Head of caudate nucleus (tissue), 42 donors: ENCODE measurements at regions not wholly inside any gene's neighbourhood (a gene's known extent, or its start where the extent isn't known, plus 50 kb on each side); places are given as distances from the start of the nearest gene placed in this dataset.

Source experiments
- DNase-seq, 42 donors: peaks; one replicate each; pipeline versions ENCODE4 v3.0.0 to v3.0.0-alpha.2; 2020 to 2021; ENCODE audit warnings: mixed read lengths in 7 of 42
- intact Hi-C: fragments of 100-400 bp; cut with DNase I; formaldehyde crosslinking; loops from one replicate; pipeline ENCODE4 v1.15.0; 2022

DNA sequence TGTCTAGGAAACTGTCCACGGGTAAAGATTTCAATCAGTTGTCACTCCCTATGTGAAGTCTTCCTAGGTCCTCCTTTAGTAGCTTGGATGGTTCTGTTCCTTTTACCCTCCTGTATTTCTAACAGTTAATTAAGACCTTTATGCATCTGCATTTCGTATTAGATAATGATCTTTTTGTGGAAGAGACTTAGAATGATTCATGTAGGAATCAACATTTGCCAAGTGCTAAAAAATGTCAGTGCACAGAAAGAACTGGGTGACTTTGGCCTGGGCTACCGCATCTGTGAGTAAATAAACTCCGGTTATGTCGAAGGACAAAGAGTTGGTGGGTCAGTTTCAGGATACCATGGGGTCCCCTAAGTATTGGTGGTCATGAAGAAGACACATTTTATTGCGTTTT, 918.0 kb downstream of the TFAP2A start:
- intact Hi-C loops, result no loop called here
- no peak for DNase-seq

DNA sequence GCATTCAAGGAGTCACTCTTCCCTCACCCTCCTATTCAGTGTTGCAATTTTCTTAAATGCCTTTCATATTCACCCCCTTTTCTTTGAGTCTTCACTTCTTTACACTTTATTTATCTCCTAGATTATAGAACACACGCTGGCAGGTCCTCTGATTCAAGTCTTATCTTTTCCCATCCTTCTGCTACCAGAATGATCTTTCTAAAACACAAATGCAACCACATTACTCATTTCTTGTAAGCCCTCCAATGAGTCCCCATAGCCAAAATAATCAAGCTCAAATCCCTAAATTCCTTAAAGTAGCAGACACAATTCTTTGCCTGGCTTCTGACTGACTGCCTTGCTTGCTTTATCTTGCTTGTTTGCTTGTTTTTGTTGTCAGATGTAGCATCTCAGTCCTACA, 920.0 kb downstream of the TFAP2A start:
- intact Hi-C loops, result no loop called here

DNA sequence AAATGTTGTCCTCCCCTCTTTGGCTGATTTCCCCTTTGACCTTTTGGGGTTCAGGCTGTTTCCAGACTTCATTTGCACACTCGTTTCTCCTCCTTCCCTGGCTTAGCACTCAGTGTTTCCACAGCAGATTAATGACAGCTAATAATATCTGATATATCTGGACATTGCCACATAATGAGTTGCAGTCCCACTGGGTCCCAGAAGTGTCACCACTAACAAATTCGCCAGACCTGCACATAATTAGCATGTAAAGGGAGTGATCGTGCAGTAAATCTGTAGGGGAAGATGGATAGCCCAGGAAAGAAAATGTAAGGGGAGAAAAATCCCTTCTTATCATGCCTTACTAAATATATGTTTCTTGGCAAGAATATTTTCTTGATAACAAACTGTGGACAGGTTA, 922.1 kb downstream of the TFAP2A start:
- DNase-seq, result no peak
- intact Hi-C loops, result no loop called here

More for the DNA sequence above, 920.0 kb downstream of the TFAP2A start:
- no peak for DNase-seq

DNA sequence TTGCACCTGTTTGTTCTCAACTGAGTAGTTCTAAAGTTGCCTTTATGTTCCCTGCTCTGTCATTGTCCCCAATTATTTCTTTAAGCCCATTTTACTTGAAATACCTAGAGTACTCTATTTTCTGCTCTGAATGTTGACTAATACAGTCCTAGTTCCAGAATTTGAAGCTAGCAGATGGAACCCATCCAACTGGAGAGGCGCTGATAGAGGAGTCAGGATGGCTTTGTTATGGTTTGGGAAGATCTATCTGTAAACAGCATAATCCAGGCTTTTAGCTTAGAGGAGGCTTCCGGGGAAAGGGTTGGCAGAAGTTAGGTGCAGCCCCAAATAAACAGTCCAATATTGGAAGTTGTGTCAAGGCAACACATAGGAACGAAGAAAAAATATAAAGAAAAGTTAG, 927.7 kb downstream of the TFAP2A start:
- intact Hi-C loops, result no loop called here
- DNase-seq, result no peak

DNA sequence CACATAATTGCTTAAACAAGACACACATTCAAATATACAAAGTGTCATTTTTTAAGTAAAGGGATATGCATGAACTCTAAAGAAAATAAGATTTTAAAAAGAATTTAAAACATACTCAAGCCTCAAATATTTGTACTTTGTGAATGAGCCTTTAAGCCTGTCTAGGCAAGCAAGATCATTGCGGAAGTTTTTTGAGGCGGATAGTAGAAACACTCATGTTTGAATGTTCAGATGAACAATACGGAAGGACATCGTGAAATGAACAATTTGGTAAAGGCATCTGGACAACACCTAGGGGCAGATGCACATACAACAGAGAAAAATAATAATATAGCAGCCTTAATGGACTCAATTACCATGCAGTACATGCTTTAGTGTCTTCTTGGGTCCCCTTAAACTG, 928.9 kb downstream of the TFAP2A start:
- intact Hi-C loops, result no loop called here
- no peak for DNase-seq

DNA sequence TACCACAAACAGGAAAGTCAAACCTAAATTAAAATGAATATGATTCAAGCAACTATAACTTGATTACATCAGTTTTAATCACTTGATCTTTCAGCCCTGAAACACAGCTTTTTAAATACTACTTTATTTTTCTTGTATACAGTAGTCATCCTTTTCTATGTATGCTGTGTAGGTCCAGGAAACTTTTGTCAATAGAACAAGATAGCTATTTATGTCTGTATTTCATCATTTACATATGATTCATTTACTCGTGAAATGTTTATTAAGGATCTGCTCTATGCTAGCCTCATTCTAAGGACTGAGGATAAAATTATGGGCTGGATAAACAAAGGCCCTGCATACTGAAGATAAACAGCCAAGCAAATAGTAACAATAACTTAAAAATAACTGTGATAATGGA, 930.2 kb downstream of the TFAP2A start:
- intact Hi-C loops, result no loop called here
- no peak for DNase-seq

DNA sequence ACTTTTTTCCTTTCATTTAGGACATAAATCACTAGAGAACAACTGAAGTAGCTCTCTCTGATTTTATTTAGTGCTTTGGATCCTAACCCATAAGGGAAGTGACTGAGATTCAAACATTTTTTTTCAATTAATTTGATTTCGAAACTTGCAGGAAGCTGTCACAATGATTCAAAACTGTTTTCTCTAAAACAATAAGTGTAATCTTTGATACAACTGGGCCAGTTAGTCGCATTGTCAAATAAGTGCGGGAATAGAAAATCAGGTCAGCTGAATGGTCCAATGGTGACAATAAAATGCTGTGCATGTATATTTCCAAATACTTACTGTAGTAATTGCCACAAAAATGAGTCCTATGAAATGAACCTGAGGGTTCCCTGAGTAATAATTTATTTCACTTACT, 930.8 kb downstream of the TFAP2A start:
- no peak for DNase-seq
- intact Hi-C loops, result no loop called here

DNA sequence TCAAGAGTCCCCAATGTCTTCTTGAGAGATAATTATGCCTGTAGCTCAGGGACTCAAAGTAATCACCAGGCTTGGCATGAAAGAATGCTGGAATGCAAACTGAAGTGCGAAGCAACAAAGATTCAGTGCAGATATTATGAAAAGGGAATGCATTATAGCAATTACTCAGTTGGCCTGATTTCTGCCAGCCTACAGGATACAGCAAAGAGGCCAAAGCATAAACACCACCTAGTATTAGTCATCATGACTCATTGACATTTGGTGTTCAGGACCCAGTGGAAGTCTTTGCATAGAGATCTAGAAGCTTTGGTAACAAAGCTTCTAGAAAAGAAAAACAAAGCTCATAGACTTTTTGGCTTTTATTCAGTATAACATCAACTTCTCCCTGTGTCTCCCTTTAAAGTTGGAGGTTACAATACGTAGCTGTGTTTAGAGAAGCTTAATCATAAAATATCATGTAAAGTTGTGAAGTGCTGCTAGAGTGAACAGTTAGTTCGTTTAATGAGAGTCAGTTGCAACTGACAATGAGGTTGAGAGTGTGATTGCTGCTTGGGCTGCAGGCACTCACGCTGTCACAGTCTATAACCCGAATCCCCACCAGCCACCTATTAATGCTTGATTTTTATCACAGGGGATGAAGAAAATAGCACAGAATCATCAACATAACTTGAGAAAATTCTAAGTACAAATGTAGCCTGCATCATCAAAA, 932.7 kb downstream of the TFAP2A start:
- DNase-seq, result no peak
- intact Hi-C loops, result no loop called here

DNA sequence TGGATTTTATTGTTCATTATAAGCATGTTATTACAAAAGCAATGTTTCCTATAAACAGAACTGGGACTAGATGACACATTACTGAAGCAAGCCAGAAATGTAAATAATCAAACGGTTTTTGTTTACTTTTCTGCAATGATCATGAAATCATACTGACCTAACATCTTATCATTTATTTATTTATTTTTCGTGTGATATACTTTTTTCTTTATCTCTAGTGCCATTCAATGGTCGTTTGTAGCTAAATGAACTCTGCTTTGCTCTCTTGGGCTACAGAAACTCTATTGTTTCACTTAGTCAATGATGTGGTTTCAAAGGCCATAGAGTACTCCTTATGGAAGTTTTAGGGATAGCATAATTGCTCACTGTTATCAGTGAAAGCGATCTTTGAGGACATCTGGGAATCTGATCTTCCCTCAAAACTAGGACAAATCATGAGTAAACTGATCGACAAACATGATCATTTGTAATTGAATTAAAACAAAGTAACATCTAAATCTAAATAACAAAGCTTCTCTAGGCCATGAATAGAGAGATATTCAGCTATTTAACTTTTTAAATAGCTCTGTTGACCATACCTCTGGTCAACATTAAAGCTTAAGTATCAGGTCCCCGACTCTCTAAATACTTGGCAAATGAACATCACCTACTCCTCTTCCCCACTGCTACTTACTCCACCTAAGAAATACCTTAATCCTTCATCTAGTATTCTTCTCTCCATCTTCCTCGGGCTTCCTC, 933.4 kb downstream of the TFAP2A start:
- no peak for DNase-seq
- intact Hi-C loops, result no loop called here

DNA sequence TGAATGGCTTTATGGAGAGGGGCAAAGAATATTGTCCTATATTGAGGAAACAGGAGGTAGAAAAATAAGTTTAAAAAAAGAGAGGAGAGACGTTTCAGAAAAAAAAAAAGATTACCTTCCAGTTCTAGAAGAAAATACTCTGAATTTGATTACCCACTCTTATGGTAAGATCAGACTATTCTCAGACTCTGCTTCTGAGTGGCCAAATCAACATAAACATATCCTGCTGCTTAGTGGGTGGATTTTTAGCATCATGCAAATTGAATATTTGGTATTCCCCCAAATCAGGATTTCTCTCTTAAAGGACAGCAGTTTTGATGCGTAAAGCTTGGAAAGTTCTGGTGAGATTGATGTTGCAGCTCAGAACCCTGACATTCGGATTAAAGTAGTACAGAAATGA, 946.6 kb downstream of the TFAP2A start:
- no peak for DNase-seq
- intact Hi-C loops, result no loop called here

DNA sequence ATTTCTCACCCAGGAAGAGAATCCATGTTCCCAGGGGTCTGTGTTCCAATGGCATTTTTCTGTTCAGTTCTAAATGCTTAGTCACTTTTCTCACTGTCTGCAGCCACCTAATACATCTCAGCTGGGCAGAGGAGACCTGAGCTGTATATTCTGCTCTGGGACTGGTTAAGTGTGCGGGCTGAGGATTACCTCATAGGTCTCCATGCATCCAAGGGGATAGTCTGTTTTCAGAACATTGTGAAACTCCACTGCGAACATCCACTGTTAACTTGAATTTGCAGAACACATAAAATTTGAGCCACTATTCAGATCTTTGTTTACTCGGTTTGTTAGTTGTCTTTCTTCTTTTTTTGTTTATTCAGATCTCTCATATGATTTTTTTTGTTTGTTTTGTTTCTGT, 947.1 kb downstream of the TFAP2A start:
- no peak for DNase-seq
- intact Hi-C loops, result no loop called here

DNA sequence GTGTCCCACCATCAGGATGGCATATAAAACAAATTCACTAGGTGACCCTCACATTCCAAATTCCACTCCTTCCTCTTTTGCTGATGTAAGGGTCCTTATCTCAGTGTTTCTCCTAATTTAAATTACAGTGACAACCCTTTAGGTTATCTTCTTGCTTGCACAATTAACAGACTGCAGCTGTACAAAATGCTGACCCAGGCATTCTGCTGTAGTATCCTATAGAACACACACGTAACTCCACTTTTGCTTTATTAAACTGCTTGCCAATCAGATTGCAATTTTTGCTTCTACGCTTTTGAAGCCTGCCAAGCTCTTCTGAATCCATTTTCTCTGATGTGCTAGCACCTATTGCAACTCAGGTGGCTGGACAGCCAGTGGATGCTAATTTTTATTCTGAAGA, 950.3 kb downstream of the TFAP2A start:
- intact Hi-C loops, result no loop called here
- DNase-seq, result no peak

DNA sequence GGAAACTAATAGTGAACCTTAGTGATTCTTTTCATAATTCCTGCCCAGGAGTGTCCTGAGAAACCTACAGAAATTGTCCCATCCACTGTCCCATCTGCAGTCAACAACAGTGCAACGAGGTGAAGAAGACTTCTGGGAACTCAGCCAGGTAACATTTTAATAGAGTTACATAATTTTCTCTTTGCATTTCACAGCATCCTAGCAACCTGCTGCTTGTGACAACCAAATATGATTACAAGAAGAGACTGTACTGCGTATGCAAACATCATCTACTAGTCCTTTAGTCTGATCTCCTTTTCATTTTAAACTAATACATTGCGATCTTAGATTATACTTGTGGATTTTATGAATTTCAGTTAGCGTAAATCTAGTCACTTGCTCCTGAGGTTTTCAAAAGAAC, 951.6 kb downstream of the TFAP2A start:
- intact Hi-C loops, result no loop called here
- no peak for DNase-seq

DNA sequence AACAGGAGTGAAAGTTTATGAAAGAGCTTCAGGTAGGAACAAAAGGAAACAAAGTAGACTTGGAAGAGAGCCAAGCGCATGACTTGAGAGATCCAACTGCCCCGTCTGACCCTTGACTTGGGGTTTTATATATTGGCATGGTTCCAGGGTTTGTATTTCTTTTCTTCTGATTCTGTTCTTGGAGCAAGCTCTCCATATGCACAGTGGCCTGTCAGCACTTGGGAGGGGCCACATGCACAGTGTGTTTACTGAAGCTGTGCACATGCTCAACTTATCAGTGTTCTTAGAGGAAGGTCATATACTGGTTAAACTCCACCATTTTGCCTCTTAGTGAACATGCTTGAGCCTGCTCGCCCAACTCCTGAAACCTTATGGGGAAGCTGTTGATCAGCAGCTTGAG, 953.7 kb downstream of the TFAP2A start:
- no peak for DNase-seq
- intact Hi-C loops, result no loop called here

DNA sequence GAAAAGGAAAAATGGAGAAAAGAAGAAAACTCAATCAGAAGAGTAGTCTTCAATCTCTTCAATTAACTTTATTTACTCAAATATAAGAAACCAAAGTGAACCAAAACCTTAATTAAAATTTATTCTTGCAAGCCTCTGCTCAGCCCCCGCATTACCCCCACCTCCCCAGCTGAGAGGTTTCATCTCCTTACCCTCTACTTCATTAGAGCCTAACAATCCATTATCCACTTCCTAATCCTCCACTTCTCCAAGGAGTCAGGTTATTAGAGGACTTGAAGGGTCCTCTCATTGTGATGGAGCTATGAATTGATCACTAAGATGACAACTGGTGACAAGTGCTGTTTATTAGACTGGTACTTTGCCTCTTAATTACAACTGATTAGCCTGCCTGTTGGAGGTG, 956.5 kb downstream of the TFAP2A start:
- intact Hi-C loops, result no loop called here
- no peak for DNase-seq

DNA sequence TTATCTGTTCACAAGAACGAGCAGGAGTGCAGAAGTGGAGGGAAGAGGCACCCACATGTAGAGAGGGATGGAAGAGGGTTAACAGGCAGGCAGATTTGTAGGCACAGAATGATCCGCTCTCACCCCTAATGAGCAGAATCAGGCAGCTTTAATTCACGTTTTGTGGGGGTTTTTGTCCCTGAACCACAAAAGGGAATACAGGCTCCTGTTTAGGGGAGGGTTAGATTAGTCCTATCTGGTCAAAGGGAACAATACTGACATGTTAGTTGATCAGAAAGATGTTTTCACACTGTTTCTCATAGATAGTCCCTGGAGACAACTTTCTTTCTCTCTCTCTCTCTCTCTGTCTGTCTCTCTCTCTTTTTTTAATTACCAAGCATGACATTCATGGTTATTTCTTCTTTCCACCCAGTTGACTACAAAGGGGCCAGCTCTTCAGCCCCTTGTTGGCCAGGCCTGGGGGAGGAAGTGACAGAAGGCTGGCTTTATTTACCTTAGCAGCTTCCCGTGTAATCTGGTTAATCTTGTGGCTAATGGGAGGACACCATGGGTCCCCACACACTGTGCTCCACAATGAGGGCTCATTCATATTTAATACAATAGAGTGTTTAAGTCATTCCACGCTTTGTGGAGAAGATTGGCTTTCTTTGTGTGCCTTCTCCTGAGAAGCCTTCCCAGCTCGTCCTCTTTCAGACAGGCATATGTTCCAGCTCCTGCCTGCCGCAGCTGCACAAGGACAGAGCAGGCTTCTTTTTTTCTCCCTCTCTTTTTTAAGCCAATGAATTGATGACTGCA, 958.8 kb downstream of the TFAP2A start:
- DNase-seq, result no peak
- intact Hi-C loops, result no loop called here

DNA sequence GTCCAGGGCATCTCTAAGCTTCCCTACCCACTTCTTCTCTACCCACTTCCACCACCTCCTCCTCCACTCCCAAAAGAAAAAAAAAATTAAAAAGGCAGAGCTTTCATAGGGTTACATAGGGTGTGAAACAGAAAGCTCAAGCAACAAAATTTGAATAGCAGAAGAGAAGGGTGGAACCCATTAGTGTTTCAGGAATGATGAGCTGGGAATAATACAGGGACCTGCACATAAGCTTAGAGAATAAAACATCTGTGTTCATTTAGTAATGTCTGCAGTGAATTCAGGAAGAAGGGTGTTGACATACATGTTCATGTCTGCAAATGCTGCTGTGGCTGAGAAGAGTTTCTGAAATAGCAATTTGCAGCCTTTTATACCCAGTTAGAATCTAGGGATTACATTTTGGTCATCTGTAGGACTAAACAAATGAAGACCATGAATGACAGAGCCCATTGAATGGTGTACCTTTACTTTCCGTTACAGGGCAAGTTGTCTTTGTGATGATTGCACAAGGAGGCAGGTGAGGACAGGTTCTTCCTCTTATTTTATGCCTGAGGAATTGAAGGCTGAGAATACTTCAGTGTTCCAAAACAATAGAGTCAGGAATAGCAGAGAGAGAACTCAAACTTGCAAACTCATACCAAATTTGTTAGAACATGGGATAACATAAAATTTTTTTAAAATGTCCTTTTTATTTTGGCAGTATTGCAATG, 975.1 kb downstream of the TFAP2A start:
- intact Hi-C loops, result no loop called here
- no peak for DNase-seq

DNA sequence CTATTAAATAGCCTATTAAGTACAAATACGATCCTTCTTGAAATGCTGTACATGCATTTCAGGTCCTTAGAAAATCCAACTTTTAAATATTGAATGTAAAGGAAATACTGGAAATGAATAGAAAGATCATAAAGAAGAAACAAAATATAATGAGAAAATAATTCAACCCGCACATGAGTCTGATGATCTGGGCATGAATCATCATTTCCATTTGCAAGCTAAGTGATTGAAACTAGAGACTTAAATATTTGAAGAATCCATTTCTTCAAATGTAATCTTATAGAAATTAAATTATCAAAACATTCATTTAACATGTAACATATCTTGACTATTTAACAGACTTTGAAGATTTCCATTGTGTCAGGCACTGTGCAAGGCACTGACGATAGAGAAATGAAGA, 977.0 kb downstream of the TFAP2A start:
- intact Hi-C loops, result no loop called here
- DNase-seq, result no peak

DNA sequence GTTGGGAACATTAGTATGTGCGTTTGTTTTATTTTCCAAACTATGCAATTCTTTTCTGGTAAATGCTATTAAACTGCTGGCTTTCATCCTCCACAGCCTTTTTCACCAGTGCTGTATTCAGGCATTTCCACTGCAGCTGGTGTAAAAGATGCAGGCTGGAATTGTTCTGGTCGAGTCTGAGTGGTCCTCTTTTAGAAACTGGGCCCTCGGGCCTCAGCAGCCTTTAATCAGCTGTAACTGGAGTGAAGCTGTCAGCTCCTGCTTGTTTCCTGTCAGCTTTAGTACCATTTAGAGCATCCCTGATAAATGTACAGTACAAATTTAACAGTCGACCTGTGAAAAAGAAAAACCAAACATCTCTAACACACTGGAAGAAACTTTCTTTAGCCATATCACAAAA, 979.6 kb downstream of the TFAP2A start:
- no peak for DNase-seq
- intact Hi-C loops, result no loop called here

DNA sequence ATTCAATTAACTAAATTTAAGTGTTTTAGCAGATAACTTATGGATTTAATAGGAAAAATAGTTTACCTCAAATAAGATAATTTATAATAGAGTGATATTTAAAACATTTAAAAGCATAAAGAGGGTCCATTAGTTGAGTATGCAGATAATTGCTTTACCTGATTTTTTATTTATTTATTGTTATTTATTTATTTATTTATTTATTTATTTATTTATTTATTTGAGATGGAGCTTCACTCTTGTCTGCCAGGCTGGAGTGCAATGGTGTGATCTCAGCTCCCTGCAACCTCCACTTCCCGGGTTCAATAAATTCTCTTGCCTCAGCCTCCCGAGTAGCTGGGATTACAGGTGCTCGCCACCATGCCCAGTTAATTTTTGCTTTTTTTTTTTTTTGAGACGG, 982.9 kb downstream of the TFAP2A start:
- no peak for DNase-seq
- intact Hi-C loops, result no loop called here
